ENCODE measurements at regions not wholly inside any gene's neighbourhood (a gene's known extent, or its start where the extent isn't known, plus 50 kb on each side); places are given as distances from the start of the nearest gene placed in this dataset.

GRCh38 chr2:150994076-150994475 is 267.6 kb downstream of the RBM43 start:
- no peak for TF ChIP-seq MAX (IDR thresholded peaks at IDR 0.05; ENCODE audit: insufficient read depth, insufficient read length)
- TF ChIP-seq POLR2AphosphoS5 (IDR thresholded peaks at IDR 0.05; ENCODE audit: insufficient read depth, low read depth, low read length): no peak
- CTCF ChIA-PET: no interaction called here
- no peaks in the 10 kb centered on the region for H4K20me1 ChIP-seq (replicated peaks; ENCODE audit: control insufficient read depth, extremely low read depth, insufficient read depth, low read length)

GRCh38 chr2:150989969-150990368 is 271.7 kb downstream of the RBM43 start:
- Histone ChIP-seq H3K4me1 (ENCODE audit: control insufficient read depth, extremely low read depth, insufficient read depth, low read length) (no peaks in the 10 kb centered on the region), H3K27me3 (ENCODE audit: control insufficient read depth in 2 of 2, insufficient read depth in 2 of 2, low read length in 2 of 2) (peaks cover 0 to 3% of the 10 kb centered on the region in 2 experiments), H3K79me2 (ENCODE audit: control insufficient read depth, insufficient read depth, low read length) (no peaks in the 10 kb centered on the region), H3K9me3 (replicated peaks; ENCODE audit: control insufficient read depth, insufficient read depth, low read length) (no peaks in the 10 kb centered on the region), H3K27ac (ENCODE audit: insufficient read depth, low read depth, low read length) (no peak overlapping the region), H3K9ac (replicated peaks; ENCODE audit: extremely low read depth, insufficient read depth, low read length) (no peak overlapping the region), H3K4me2 (ENCODE audit: insufficient read depth, low read length) (no peak overlapping the region), H3K4me3 (replicated peaks in 1 of 3; ENCODE audit: insufficient read depth in 1 of 3, low read depth in 1 of 3, low read length in 3 of 3) (no peak overlapping the region), H3K9me1 (replicated peaks; ENCODE audit: control insufficient read depth, extremely low read depth, insufficient read depth, low read length) (no peaks in the 10 kb centered on the region), H3K36me3 (ENCODE audit: control insufficient read depth in 2 of 2, extremely low read depth in 1 of 2, insufficient read depth in 2 of 2, low read length in 2 of 2) (no peaks in the 10 kb centered on the region), H4K20me1 (replicated peaks; ENCODE audit: control insufficient read depth, extremely low read depth, insufficient read depth, low read length) (no peaks in the 10 kb centered on the region), H2AFZ (ENCODE audit: low read depth, low read length) (no peak overlapping the region)
- dilution Hi-C loops (cut with MboI; ENCODE audit: extremely low pct_ligation_motif_present, low sequenced_read_pairs): no loop called here
- CTCF ChIA-PET: no interaction called here
- DNase-seq (ENCODE audit: low read depth, low spot score) (no peak), FAIRE-seq (no peak)
- POLR2A ChIA-PET: no interaction called here
- no TSS peak for BruUV-seq (replicated peaks)
- TF ChIP-seq JUN (IDR thresholded peaks at IDR 0.05; ENCODE audit: borderline replicate concordance, insufficient read depth, insufficient read length, low read depth) (no peak), FOS (IDR thresholded peaks at IDR 0.05; ENCODE audit: borderline replicate concordance, insufficient read depth, low read length) (no peak), POLR2A (IDR thresholded peaks at IDR 0.05; ENCODE audit: low read depth, low read length) (no peak), POLR2AphosphoS5 (IDR thresholded peaks at IDR 0.05; ENCODE audit: insufficient read depth, low read depth, low read length) (no peak), MAX (IDR thresholded peaks at IDR 0.05; ENCODE audit: insufficient read depth, insufficient read length) (no peak), GATA2 (IDR thresholded peaks at IDR 0.05; ENCODE audit: insufficient read depth, insufficient read length, low read depth, low read length) (no peak), EZH2 (IDR thresholded peaks at IDR 0.05; ENCODE audit: borderline replicate concordance, low read depth, low read length, severe bottlenecking) (no peak), MYC (IDR thresholded peaks at IDR 0.05; ENCODE audit: low read depth, low read length) (no peak), CTCF (IDR thresholded peaks at IDR 0.05; ENCODE audit: extremely low read depth in 1 of 2, insufficient read depth in 1 of 2, low read depth in 1 of 2, low read length in 2 of 2) (no peak)
- intact Hi-C loops (cut with micrococcal nuclease): no loop called here

More at GRCh38 chr2:150994076-150994475, 267.6 kb downstream of the RBM43 start:
- no peak overlapping the region for H3K27ac ChIP-seq (ENCODE audit: insufficient read depth, low read depth, low read length)
- no peak overlapping the region for H3K9ac ChIP-seq (replicated peaks; ENCODE audit: extremely low read depth, insufficient read depth, low read length)
- POLR2A ChIA-PET: no interaction called here
- H3K4me1 ChIP-seq (ENCODE audit: control insufficient read depth, extremely low read depth, insufficient read depth, low read length): no peaks in the 10 kb centered on the region
- intact Hi-C loops (cut with micrococcal nuclease) (no loop called here), dilution Hi-C loops (cut with MboI; ENCODE audit: extremely low pct_ligation_motif_present, low sequenced_read_pairs) (no loop called here)
- H3K4me3 ChIP-seq (replicated peaks in 1 of 3; ENCODE audit: insufficient read depth in 1 of 3, low read depth in 1 of 3, low read length in 3 of 3): no peak overlapping the region
- no peaks in the 10 kb centered on the region for H3K79me2 ChIP-seq (ENCODE audit: control insufficient read depth, insufficient read depth, low read length)
- FAIRE-seq (no peak), DNase-seq (ENCODE audit: low read depth, low spot score) (no peak)
- no peaks in the 10 kb centered on the region for H3K36me3 ChIP-seq (ENCODE audit: control insufficient read depth in 2 of 2, extremely low read depth in 1 of 2, insufficient read depth in 2 of 2, low read length in 2 of 2)
- H3K9me1 ChIP-seq (replicated peaks; ENCODE audit: control insufficient read depth, extremely low read depth, insufficient read depth, low read length): no peaks in the 10 kb centered on the region
- no peak overlapping the region for H2AFZ ChIP-seq (ENCODE audit: low read depth, low read length)
- H3K9me3 ChIP-seq (replicated peaks; ENCODE audit: control insufficient read depth, insufficient read depth, low read length): no peaks in the 10 kb centered on the region
- no TSS peak for BruUV-seq (replicated peaks)
- peaks cover 0 to 3% of the 10 kb centered on the region in 2 experiments for H3K27me3 ChIP-seq (ENCODE audit: control insufficient read depth in 2 of 2, insufficient read depth in 2 of 2, low read length in 2 of 2)
- no peak overlapping the region for H3K4me2 ChIP-seq (ENCODE audit: insufficient read depth, low read length)

Measured in endothelial cell of umbilical vein (primary cell).